RWPE2 (cell line): ENCODE measurements at regions not wholly inside any gene's neighbourhood (a gene's known extent, or its start where the extent isn't known, plus 50 kb on each side); places are given as distances from the start of the nearest gene placed in this dataset.
A peak's percentile ranks its signal among the peaks of the same experiment; 100 is the strongest.
"Not testable (repeated sequence)": the region's sequence is repeated elsewhere in the genome, so short reads cannot be mapped to it uniquely, and the experiment has no call there.

Source experiments
- ATAC-seq: fragments of 200-7000 bp; cut with Tn5 transposase; 3 replicates; pipeline ENCODE4 v1.9.1; 2021; ENCODE audit warnings: low read depth
- DNase-seq: peaks from one replicate; pipeline ENCODE4 v3.0.0-alpha.2; 2020; ENCODE audit warnings: low spot score
- H3K27ac ChIP-seq: fragments of 450-650 bp; 2 replicates; pipeline ENCODE4 v1.5.1; 2017; ENCODE audit warnings: mild to moderate bottlenecking; ENCODE audit not compliant: poor library complexity, severe bottlenecking
- H3K27me3 ChIP-seq: fragments of 250-450 bp; sonication (Bioruptor Pico); 2 replicates; pipeline ENCODE4 v1.5.1; 2021; ENCODE audit warnings: mild to moderate bottlenecking, moderate library complexity; ENCODE audit not compliant: insufficient read depth, poor library complexity, severe bottlenecking
- H3K36me3 ChIP-seq: fragments of 250-450 bp; sonication (Bioruptor Pico); 2 replicates; pipeline ENCODE4 v1.5.1; 2020; ENCODE audit warnings: low read depth, mild to moderate bottlenecking, moderate library complexity
- H3K4me1 ChIP-seq: fragments of 250-450 bp; sonication (Bioruptor Pico); 2 replicates; pipeline ENCODE4 v1.5.1; 2021; ENCODE audit warnings: mild to moderate bottlenecking, moderate library complexity; ENCODE audit not compliant: insufficient read depth, poor library complexity, severe bottlenecking
- H3K4me3 ChIP-seq: fragments of 250-450 bp; sonication (Bioruptor Pico); 2 replicates; pipeline ENCODE4 v1.5.1; 2021; ENCODE audit warnings: mild to moderate bottlenecking, moderate library complexity; ENCODE audit not compliant: severe bottlenecking
- H3K9me3 ChIP-seq: fragments of 250-450 bp; sonication (Bioruptor Pico); 2 replicates; pipeline ENCODE4 v1.5.1; 2021; ENCODE audit warnings: mild to moderate bottlenecking, moderate library complexity; ENCODE audit not compliant: severe bottlenecking
- CTCF ChIP-seq: fragments of 450-650 bp; IDR thresholded peaks from one replicate; pipeline ENCODE4 v1.5.1; 2017; ENCODE audit warnings: mild to moderate bottlenecking, moderate library complexity; ENCODE audit not compliant: poor library complexity, severe bottlenecking

GRCh38 chr7:109462171-109462570 lies 892.5 kb downstream of the DNAJB9 start:
- no peak for DNase-seq
- H3K4me1 ChIP-seq = no peaks in the 10 kb centered on the region
- no peak for TF ChIP-seq CTCF

GRCh38 chr7:109467729-109468128 lies 898.1 kb downstream of the DNAJB9 start:
- H3K27me3 ChIP-seq, H3K36me3 ChIP-seq, H3K4me1 ChIP-seq, ATAC-seq, H3K4me3 ChIP-seq, H3K27ac ChIP-seq, DNase-seq, H3K9me3 ChIP-seq: not testable (repeated sequence)

More at GRCh38 chr7:109462171-109462570, 892.5 kb downstream of the DNAJB9 start:
- H3K27me3 ChIP-seq = no peaks in the 10 kb centered on the region
- ATAC-seq = no peak
- H3K27ac ChIP-seq = no peak overlapping the region
- H3K4me3 ChIP-seq = no peak overlapping the region
- no peaks in the 10 kb centered on the region for H3K36me3 ChIP-seq
- H3K9me3 ChIP-seq = no peaks in the 10 kb centered on the region

GRCh38 chr7:109473172-109473571 lies 903.5 kb downstream of the DNAJB9 start:
- DNase-seq = no peak
- no peak overlapping the region for H3K27ac ChIP-seq
- no peak for TF ChIP-seq CTCF
- H3K36me3 ChIP-seq = no peaks in the 10 kb centered on the region
- H3K4me1 ChIP-seq = no peaks in the 10 kb centered on the region
- no peaks in the 10 kb centered on the region for H3K27me3 ChIP-seq
- H3K9me3 ChIP-seq = no peaks in the 10 kb centered on the region
- H3K4me3 ChIP-seq = no peak overlapping the region
- no peak for ATAC-seq

- Histone ChIP-seq H3K27ac (no peak overlapping the region), H3K4me1 (no peaks in the 10 kb centered on the region), H3K27me3 (no peaks in the 10 kb centered on the region), H3K36me3 (no peaks in the 10 kb centered on the region), H3K4me3 (no peak overlapping the region), H3K9me3 (no peaks in the 10 kb centered on the region)
- TF ChIP-seq CTCF = no peak
- ATAC-seq (no peak), DNase-seq (no peak)
Measured at GRCh38 chr7:109476409-109476808, 906.7 kb downstream of the DNAJB9 start.

- Histone ChIP-seq H3K27ac (no peak overlapping the region), H3K4me1 (no peaks in the 10 kb centered on the region), H3K4me3 (no peak overlapping the region), H3K9me3 (no peaks in the 10 kb centered on the region), H3K36me3 (no peaks in the 10 kb centered on the region), H3K27me3 (no peaks in the 10 kb centered on the region)
- ATAC-seq (peak; percentile 44; the same call in 1 of the 3 replicates), DNase-seq (no peak)
- TF ChIP-seq CTCF = peak; percentile 20
Measured at GRCh38 chr7:109479388-109479787, 909.7 kb downstream of the DNAJB9 start.

GRCh38 chr7:109490607-109491006 lies 920.9 kb downstream of the DNAJB9 start:
- not testable (repeated sequence) for ATAC-seq, H3K4me3 ChIP-seq, H3K27ac ChIP-seq, DNase-seq, H3K9me3 ChIP-seq, H3K4me1 ChIP-seq, H3K27me3 ChIP-seq, H3K36me3 ChIP-seq
